Liver (tissue), 8 donors: ENCODE measurements at regions not wholly inside any gene's neighbourhood (a gene's known extent, or its start where the extent isn't known, plus 50 kb on each side); places are given as distances from the start of the nearest gene placed in this dataset.

ENCODE experiments used
- DNase-seq: peaks from one replicate; pipeline ENCODE4 v3.0.0-alpha.2; 2017; ENCODE audit warnings: low spot score
- H3K27ac ChIP-seq, 2 donors: one replicate each; pipeline ENCODE4 v1.7.0; 2013; ENCODE audit warnings: inconsistent platforms in 2 of 2, low read length in 2 of 2, control low read depth in 1 of 2, low read depth in 1 of 2, mild to moderate bottlenecking in 1 of 2
- H3K27me3 ChIP-seq, 4 donors: one replicate each; pipeline versions ENCODE4 v1.6.1 to v1.7.0; 2013; ENCODE audit warnings: low read length in 3 of 4, inconsistent platforms in 1 of 4, mild to moderate bottlenecking in 1 of 4, moderate library complexity in 1 of 4; ENCODE audit not compliant: control insufficient read depth in 4 of 4, insufficient read depth in 4 of 4
- H3K36me3 ChIP-seq, 4 donors: one replicate each; pipeline versions ENCODE4 v1.6.1 to v1.7.0; 2013; ENCODE audit warnings: low read length in 3 of 4, mild to moderate bottlenecking in 3 of 4, low read depth in 1 of 4, moderate library complexity in 1 of 4; ENCODE audit not compliant: control insufficient read depth in 4 of 4, insufficient read depth in 3 of 4
- H3K4me1 ChIP-seq, 4 donors: one replicate each; pipeline versions ENCODE4 v1.6.1 to v1.7.0; 2013; ENCODE audit warnings: low read length in 3 of 4, mild to moderate bottlenecking in 3 of 4, moderate library complexity in 1 of 4; ENCODE audit not compliant: control insufficient read depth in 4 of 4, insufficient read depth in 4 of 4
- H3K4me3 ChIP-seq, 3 donors: one replicate each; pipeline versions ENCODE4 v1.6.1 to v1.7.0; 2013; ENCODE audit warnings: low read length in 3 of 3, control low read depth in 1 of 3, low read depth in 1 of 3, mild to moderate bottlenecking in 1 of 3
- H3K9ac ChIP-seq, 2 donors: one replicate each; pipeline ENCODE4 v1.7.0; 2013; ENCODE audit warnings: low read length in 2 of 2, mild to moderate bottlenecking in 2 of 2, moderate library complexity in 2 of 2, control low read depth in 1 of 2, low read depth in 1 of 2
- H3K9me3 ChIP-seq, 4 donors: one replicate each; pipeline versions ENCODE4 v1.6.1 to v1.7.0; 2013; ENCODE audit warnings: low read length in 3 of 4; ENCODE audit not compliant: control insufficient read depth in 4 of 4
- ATF3 ChIP-seq: IDR thresholded peaks from 2 replicates; pipeline ENCODE4 v1.6.1; 2016; ENCODE audit warnings: antibody characterized with exemption
- CTCF ChIP-seq: fragments of 150-350 bp; IDR thresholded peaks from 2 replicates; pipeline ENCODE4 v1.5.1; 2017; ENCODE audit warnings: improper control_type of control experiment, low read depth, low read length; ENCODE audit not compliant: missing input control
- EGR1 ChIP-seq, 2 donors: IDR thresholded peaks; 2 replicates each; pipeline ENCODE4 v1.6.1; 2016 to 2018; ENCODE audit warnings: antibody characterized with exemption in 2 of 2, low read depth in 2 of 2
- FOXA1 ChIP-seq: IDR thresholded peaks from 2 replicates; pipeline ENCODE4 v1.6.1; 2016; ENCODE audit warnings: antibody characterized with exemption
- FOXA2 ChIP-seq: IDR thresholded peaks from 2 replicates; pipeline ENCODE4 v1.6.1; 2016; ENCODE audit warnings: antibody characterized with exemption
- GABPA ChIP-seq, 2 donors: IDR thresholded peaks in 1 of 2; conservative IDR thresholded peaks in 1 of 2; 2 replicates each; pipeline ENCODE4 v1.6.1; 2016; ENCODE audit warnings: antibody characterized with exemption in 2 of 2, mild to moderate bottlenecking in 1 of 2, moderate library complexity in 1 of 2
- HNF4A ChIP-seq, 2 donors: conservative IDR thresholded peaks; 2 replicates each; pipeline ENCODE4 v1.6.1; 2016; ENCODE audit warnings: antibody characterized with exemption in 2 of 2, mild to moderate bottlenecking in 2 of 2
- HNF4G ChIP-seq: IDR thresholded peaks from 2 replicates; pipeline ENCODE4 v1.6.1; 2016; ENCODE audit warnings: antibody characterized with exemption
- JUND ChIP-seq, 2 donors: IDR thresholded peaks; 2 replicates each; pipeline ENCODE4 v1.6.1; 2016; ENCODE audit warnings: antibody characterized with exemption in 2 of 2
- MAX ChIP-seq: IDR thresholded peaks from 2 replicates; pipeline ENCODE4 v1.6.1; 2016; ENCODE audit warnings: antibody characterized with exemption
- NR2F2 ChIP-seq: IDR thresholded peaks from 2 replicates; pipeline ENCODE4 v1.6.1; 2016; ENCODE audit warnings: antibody characterized with exemption
- RAD21 ChIP-seq, 2 donors: IDR thresholded peaks; 2 replicates each; pipeline ENCODE4 v1.6.1; 2016; ENCODE audit warnings: antibody characterized with exemption in 2 of 2, mild to moderate bottlenecking in 2 of 2
- REST ChIP-seq: IDR thresholded peaks from 2 replicates; pipeline ENCODE4 v1.6.1; 2016; ENCODE audit warnings: antibody characterized with exemption, mild to moderate bottlenecking
- RXRA ChIP-seq, 2 donors: IDR thresholded peaks; 2 replicates each; pipeline ENCODE4 v1.6.1; 2017 to 2018; ENCODE audit warnings: antibody characterized with exemption in 2 of 2, mild to moderate bottlenecking in 1 of 2
- SP1 ChIP-seq: IDR thresholded peaks from 2 replicates; pipeline ENCODE4 v1.6.1; 2018; ENCODE audit warnings: antibody characterized with exemption, mild to moderate bottlenecking
- TAF1 ChIP-seq: conservative IDR thresholded peaks from 2 replicates; pipeline ENCODE4 v1.6.1; 2016; ENCODE audit warnings: antibody characterized with exemption, mild to moderate bottlenecking
- YY1 ChIP-seq: IDR thresholded peaks from 2 replicates; pipeline ENCODE4 v1.6.1; 2016; ENCODE audit warnings: antibody characterized with exemption, mild to moderate bottlenecking
- WGBS: extraction: QIAGEN DNeasy Blood & Tissue Kit; methylation state at CpG from one replicate; pipeline ENCODE4 v1.1.7; 2013; 5-methylcytosine and 5-hydroxymethylcytosine counted together
- TF ChIP-seq, protein P1 (sequence below): IDR thresholded peaks from 2 replicates; pipeline ENCODE4 v1.6.1; 2016; ENCODE audit warnings: antibody characterized with exemption
- donor health status: healthy.
- donor health status: healthy.
- donor health status: healthy.
- donor health status: healthy.
- donor health status: healthy.

- 80% methylated on average over 4 of the region's 4 CpGs for WGBS
- Histone ChIP-seq H3K27me3 (no peaks in the 10 kb centered on the region), H3K27ac (no peak overlapping the region), H3K4me1 (peaks cover 0 to 1% (median 0%) of the 10 kb centered on the region in 4 donors), H3K9me3 (no peaks in the 10 kb centered on the region), H3K36me3 (no peaks in the 10 kb centered on the region), H3K9ac (no peak overlapping the region), H3K4me3 (no peak overlapping the region)
- TF ChIP-seq EGR1 (IDR thresholded peaks at IDR 0.05; ENCODE audit: low read depth in 2 of 2): no peak
- TF ChIP-seq JUND (IDR thresholded peaks at IDR 0.05): no peak
- TF ChIP-seq FOXA1: no peak
- TF ChIP-seq RAD21 (IDR thresholded peaks at IDR 0.05): no peak
- TF ChIP-seq SP1: no peak
- no peak for TF ChIP-seq HNF4G
- TF ChIP-seq NR2F2: no peak
- no peak for TF ChIP-seq TAF1
- no peak for TF ChIP-seq FOXA2
- no peak for TF ChIP-seq GABPA (IDR thresholded peaks at IDR 0.05 in 1 of 2, conservative IDR thresholded peaks at IDR 0.05 in 1 of 2)
- TF ChIP-seq RXRA (IDR thresholded peaks at IDR 0.05): no peak
- no peak for TF ChIP-seq REST
- TF ChIP-seq ATF3: no peak
- TF ChIP-seq YY1: no peak
- no peak for DNase-seq
Observed at GRCh38 chr2:234293973-234294372, 202.9 kb downstream of the ARL4C start.

DNA sequence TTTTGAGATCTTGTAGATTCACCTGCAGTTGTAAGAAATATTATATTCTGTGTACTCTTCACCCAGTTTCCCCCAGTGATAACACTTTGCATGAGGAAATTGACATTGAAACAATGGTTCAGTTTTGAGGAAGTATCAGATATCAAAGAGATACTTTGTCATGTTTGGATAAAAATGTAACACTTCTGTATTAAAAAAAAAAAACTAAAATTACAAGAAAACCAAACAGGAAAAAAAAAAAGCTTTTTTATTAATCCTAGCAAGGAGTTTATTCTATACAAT lies 204.0 kb downstream of the ARL4C start:
- no peak for DNase-seq
- Histone ChIP-seq H3K27ac (no peak overlapping the region), H3K9me3 (no peaks in the 10 kb centered on the region), H3K4me3 (no peak overlapping the region), H3K36me3 (no peaks in the 10 kb centered on the region), H3K9ac (no peak overlapping the region), H3K4me1 (peaks cover 0 to 1% (median 0%) of the 10 kb centered on the region in 4 donors), H3K27me3 (no peaks in the 10 kb centered on the region)
- TF ChIP-seq YY1 (no peak), GABPA (IDR thresholded peaks at IDR 0.05 in 1 of 2, conservative IDR thresholded peaks at IDR 0.05 in 1 of 2) (no peak), HNF4A (conservative IDR thresholded peaks at IDR 0.05) (no peak), FOXA2 (no peak), RXRA (IDR thresholded peaks at IDR 0.05) (no peak), ATF3 (no peak), TAF1 (no peak), CTCF (no peak), JUND (IDR thresholded peaks at IDR 0.05) (no peak), MAX (no peak), HNF4G (no peak), RAD21 (IDR thresholded peaks at IDR 0.05) (no peak), NR2F2 (no peak), REST (no peak), FOXA1 (no peak)
- TF ChIP-seq, protein P1, sequence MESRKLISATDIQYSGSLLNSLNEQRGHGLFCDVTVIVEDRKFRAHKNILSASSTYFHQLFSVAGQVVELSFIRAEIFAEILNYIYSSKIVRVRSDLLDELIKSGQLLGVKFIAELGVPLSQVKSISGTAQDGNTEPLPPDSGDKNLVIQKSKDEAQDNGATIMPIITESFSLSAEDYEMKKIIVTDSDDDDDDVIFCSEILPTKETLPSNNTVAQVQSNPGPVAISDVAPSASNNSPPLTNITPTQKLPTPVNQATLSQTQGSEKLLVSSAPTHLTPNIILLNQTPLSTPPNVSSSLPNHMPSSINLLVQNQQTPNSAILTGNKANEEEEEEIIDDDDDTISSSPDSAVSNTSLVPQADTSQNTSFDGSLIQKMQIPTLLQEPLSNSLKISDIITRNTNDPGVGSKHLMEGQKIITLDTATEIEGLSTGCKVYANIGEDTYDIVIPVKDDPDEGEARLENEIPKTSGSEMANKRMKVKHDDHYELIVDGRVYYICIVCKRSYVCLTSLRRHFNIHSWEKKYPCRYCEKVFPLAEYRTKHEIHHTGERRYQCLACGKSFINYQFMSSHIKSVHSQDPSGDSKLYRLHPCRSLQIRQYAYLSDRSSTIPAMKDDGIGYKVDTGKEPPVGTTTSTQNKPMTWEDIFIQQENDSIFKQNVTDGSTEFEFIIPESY: no peak
